Medulla oblongata (tissue), 1 donor: ENCODE measurements at regions not wholly inside any gene's neighbourhood (a gene's known extent, or its start where the extent isn't known, plus 50 kb on each side); places are given as distances from the start of the nearest gene placed in this dataset.
"Not testable (repeated sequence)": the region's sequence is repeated elsewhere in the genome, so short reads cannot be mapped to it uniquely, and the experiment has no call there.

Experiments
- DNase-seq: peaks from one replicate; pipeline ENCODE4 v3.0.0-alpha.2; 2015; ENCODE audit errors: extremely low spot score

GRCh38 chr16:22572331-22573224 is 61.9 kb downstream of the NPIPB5 start:
- DNase-seq: peak; percentile 51

GRCh38 chr16:22573225-22573530 is 62.5 kb downstream of the NPIPB5 start:
- DNase-seq: not testable (repeated sequence)

- DNase-seq: not testable (repeated sequence)
Measured at GRCh38 chr16:22576506-22576905, 65.8 kb downstream of the NPIPB5 start.

- not testable (repeated sequence) for DNase-seq
Measured at GRCh38 chr16:22583195-22583594, 72.5 kb downstream of the NPIPB5 start.

GRCh38 chr16:22584459-22584858 is 73.8 kb downstream of the NPIPB5 start:
- not testable (repeated sequence) for DNase-seq

GRCh38 chr16:22584941-22585340 is 74.2 kb downstream of the NPIPB5 start:
- DNase-seq: not testable (repeated sequence)

- DNase-seq: not testable (repeated sequence)
Measured at GRCh38 chr16:22585431-22585830, 74.7 kb downstream of the NPIPB5 start.

GRCh38 chr16:22586732-22587131 is 76.0 kb downstream of the NPIPB5 start:
- DNase-seq: not testable (repeated sequence)

GRCh38 chr16:22589757-22590156 is 79.1 kb downstream of the NPIPB5 start:
- not testable (repeated sequence) for DNase-seq

GRCh38 chr16:22596445-22597045 is 85.9 kb downstream of the NPIPB5 start:
- DNase-seq: not testable (repeated sequence)

- not testable (repeated sequence) for DNase-seq
Measured at GRCh38 chr16:22603744-22604143, 93.1 kb downstream of the NPIPB5 start.

GRCh38 chr16:22606619-22607018 is 95.9 kb downstream of the NPIPB5 start:
- DNase-seq: not testable (repeated sequence)

GRCh38 chr16:22609798-22610197 is 99.1 kb downstream of the NPIPB5 start:
- DNase-seq: not testable (repeated sequence)

- DNase-seq: not testable (repeated sequence)
Measured at GRCh38 chr16:22611128-22611527, 100.4 kb downstream of the NPIPB5 start.

GRCh38 chr16:22614271-22614947 is 103.7 kb downstream of the NPIPB5 start:
- no peak for DNase-seq

- DNase-seq: no peak
Measured at GRCh38 chr16:22618842-22619241, 108.2 kb downstream of the NPIPB5 start.

GRCh38 chr16:22621586-22622155 is 111.0 kb downstream of the NPIPB5 start:
- no peak for DNase-seq

- no peak for DNase-seq
Measured at GRCh38 chr16:22622703-22623102, 112.0 kb downstream of the NPIPB5 start.

- DNase-seq: no peak
Measured at GRCh38 chr16:22623351-22623781, 112.7 kb downstream of the NPIPB5 start.

- no peak for DNase-seq
Measured at GRCh38 chr16:22624038-22624799, 113.5 kb downstream of the NPIPB5 start.

GRCh38 chr16:22624800-22625533 is 114.3 kb downstream of the NPIPB5 start:
- no peak for DNase-seq
